ENCODE measurements at regions not wholly inside any gene's neighbourhood (a gene's known extent, or its start where the extent isn't known, plus 50 kb on each side); places are given as distances from the start of the nearest gene placed in this dataset.

DNA sequence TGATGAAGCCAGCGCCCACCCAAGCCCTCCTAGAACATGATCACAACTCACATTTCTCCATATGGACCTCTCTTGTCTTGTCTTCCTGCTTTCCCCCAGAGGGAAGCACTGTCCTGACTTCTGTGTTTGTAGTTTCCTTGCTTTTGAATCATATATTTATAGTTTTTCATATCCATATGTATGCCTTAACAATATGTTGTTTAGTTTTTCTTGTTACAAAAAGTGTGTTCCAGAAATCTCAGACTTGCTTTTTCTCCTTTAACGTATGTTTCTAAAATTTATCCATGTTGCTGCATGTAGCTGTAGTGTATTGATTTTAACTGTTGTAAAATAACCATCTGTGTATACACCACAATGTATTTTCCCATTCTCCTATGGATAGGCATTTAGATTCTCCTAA lies 182.0 kb upstream of the SMIM23 start:
- Histone ChIP-seq H3K27me3 (ENCODE audit: control insufficient read depth in 1 of 2, insufficient read depth in 2 of 2, low read length in 2 of 2) (no peaks in the 10 kb centered on the region), H3K9me3 (ENCODE audit: control insufficient read depth in 2 of 2, low read length in 2 of 2) (peaks cover 0 to 2% of the 10 kb centered on the region in 2 donors), H3K36me3 (ENCODE audit: control insufficient read depth in 2 of 2, insufficient read depth in 2 of 2, low read length in 2 of 2) (no peaks in the 10 kb centered on the region), H3K4me1 (ENCODE audit: control insufficient read depth, insufficient read depth, low read length) (no peaks in the 10 kb centered on the region), H3K9ac (ENCODE audit: low read length in 2 of 2) (no peak overlapping the region), H3K4me3 (ENCODE audit: low read length in 2 of 2) (no peak overlapping the region), H3K27ac (ENCODE audit: low read length) (no peak overlapping the region)

GRCh38 chr5:171604195-171604594 lies 181.4 kb upstream of the SMIM23 start:
- Histone ChIP-seq H3K9me3 (ENCODE audit: control insufficient read depth in 2 of 2, low read length in 2 of 2) (peaks cover 0 to 2% of the 10 kb centered on the region in 2 donors), H3K4me3 (ENCODE audit: low read length in 2 of 2) (no peak overlapping the region), H3K27me3 (ENCODE audit: control insufficient read depth in 1 of 2, insufficient read depth in 2 of 2, low read length in 2 of 2) (no peaks in the 10 kb centered on the region), H3K9ac (ENCODE audit: low read length in 2 of 2) (no peak overlapping the region), H3K36me3 (ENCODE audit: control insufficient read depth in 2 of 2, insufficient read depth in 2 of 2, low read length in 2 of 2) (no peaks in the 10 kb centered on the region), H3K4me1 (ENCODE audit: control insufficient read depth, insufficient read depth, low read length) (no peaks in the 10 kb centered on the region), H3K27ac (ENCODE audit: low read length) (no peak overlapping the region)

DNA sequence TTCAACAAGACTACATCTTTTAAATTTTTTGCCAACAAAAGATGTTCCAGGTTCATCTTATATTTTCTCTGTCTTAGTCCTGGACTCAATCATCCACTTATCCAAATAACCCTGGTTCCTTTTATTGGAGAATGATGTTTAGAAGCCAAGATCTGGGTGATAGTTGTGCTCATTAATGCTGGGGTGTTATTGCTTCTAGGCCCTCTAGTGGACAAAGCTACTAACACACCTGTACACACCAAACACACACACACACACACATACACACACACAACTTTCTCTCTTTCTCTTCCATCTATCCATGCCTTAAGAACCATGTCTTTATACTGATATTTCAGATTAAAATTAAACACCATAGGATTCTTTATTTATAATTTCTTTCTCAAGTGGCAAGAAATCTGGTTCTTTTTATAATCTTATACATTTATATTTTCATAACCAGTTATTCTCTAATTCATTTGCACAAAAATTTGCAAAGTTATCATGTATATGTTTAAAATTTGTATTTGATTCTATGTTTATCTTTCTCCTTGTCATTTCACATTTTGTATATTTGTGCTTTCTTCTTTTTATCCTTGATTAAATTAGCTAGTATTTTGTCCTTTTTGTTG lies 179.1 kb upstream of the SMIM23 start:
- Histone ChIP-seq H3K4me1 (ENCODE audit: control insufficient read depth, insufficient read depth, low read length) (no peaks in the 10 kb centered on the region), H3K27ac (ENCODE audit: low read length) (no peak overlapping the region), H3K9me3 (ENCODE audit: control insufficient read depth in 2 of 2, low read length in 2 of 2) (peaks cover 0 to 2% of the 10 kb centered on the region in 2 donors), H3K27me3 (ENCODE audit: control insufficient read depth in 1 of 2, insufficient read depth in 2 of 2, low read length in 2 of 2) (no peaks in the 10 kb centered on the region), H3K4me3 (ENCODE audit: low read length in 2 of 2) (no peak overlapping the region), H3K36me3 (ENCODE audit: control insufficient read depth in 2 of 2, insufficient read depth in 2 of 2, low read length in 2 of 2) (no peaks in the 10 kb centered on the region), H3K9ac (ENCODE audit: low read length in 2 of 2) (no peak overlapping the region)

GRCh38 chr5:171607863-171608262 lies 177.8 kb upstream of the SMIM23 start:
- no peak overlapping the region for H3K9ac ChIP-seq (ENCODE audit: low read length in 2 of 2)
- H3K9me3 ChIP-seq (ENCODE audit: control insufficient read depth in 2 of 2, low read length in 2 of 2), result peaks cover 0 to 2% of the 10 kb centered on the region in 2 donors
- no peaks in the 10 kb centered on the region for H3K27me3 ChIP-seq (ENCODE audit: control insufficient read depth in 1 of 2, insufficient read depth in 2 of 2, low read length in 2 of 2)
- no peaks in the 10 kb centered on the region for H3K4me1 ChIP-seq (ENCODE audit: control insufficient read depth, insufficient read depth, low read length)
- H3K27ac ChIP-seq (ENCODE audit: low read length), result no peak overlapping the region
- no peaks in the 10 kb centered on the region for H3K36me3 ChIP-seq (ENCODE audit: control insufficient read depth in 2 of 2, insufficient read depth in 2 of 2, low read length in 2 of 2)
- H3K4me3 ChIP-seq (ENCODE audit: low read length in 2 of 2), result no peak overlapping the region

DNA sequence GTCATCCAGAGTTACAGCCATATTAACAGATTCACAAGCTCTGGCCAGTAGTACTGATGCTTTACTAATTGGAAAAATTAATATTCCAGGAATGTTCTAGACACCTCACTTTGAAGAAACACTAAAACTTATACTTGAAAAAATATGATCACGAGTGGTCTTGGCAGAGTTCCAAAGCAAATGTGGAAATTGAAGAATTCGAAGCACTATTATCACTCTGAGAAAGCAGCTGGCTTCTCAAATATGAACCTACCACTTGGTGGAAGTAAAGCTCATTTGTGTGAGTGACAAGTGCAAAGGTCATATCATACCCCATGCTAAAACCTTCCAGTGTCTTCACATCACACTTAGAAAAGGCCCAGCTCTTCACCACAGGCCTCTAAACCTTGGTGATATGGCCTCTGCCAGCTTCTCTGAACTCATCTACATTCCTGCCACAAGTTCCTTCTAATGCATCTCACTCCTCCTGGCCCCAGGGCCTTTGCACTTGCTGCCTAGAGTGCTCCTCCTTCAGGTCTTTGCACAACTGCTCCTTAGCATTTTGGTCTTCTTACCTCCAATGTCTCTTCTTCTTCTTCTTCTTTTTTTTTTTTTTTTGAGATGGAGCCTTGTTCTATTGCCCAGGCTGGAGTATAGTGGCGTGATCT lies 175.7 kb upstream of the SMIM23 start:
- no peaks in the 10 kb centered on the region for H3K27me3 ChIP-seq (ENCODE audit: control insufficient read depth in 1 of 2, insufficient read depth in 2 of 2, low read length in 2 of 2)
- no peaks in the 10 kb centered on the region for H3K36me3 ChIP-seq (ENCODE audit: control insufficient read depth in 2 of 2, insufficient read depth in 2 of 2, low read length in 2 of 2)
- H3K4me3 ChIP-seq (ENCODE audit: low read length in 2 of 2), result no peak overlapping the region

DNA sequence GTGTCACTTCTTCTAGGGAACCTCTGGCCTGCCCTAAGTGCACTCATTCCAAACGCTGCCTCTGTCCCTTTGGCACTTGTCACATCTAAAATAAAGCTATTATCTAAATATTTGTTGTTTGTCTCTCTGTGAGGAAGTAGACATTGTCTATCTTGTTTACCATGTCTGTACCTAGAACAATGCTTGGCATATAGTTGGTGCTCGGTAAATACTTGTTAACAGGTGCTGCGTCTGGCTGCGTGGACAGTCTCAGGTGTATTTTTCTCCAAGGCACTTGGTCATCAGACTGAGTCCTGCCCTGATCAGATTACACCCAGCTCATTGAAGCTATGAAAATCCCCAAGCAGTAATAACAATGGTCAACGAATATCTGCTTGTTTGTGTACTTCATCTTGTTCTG lies 174.9 kb upstream of the SMIM23 start:
- H3K4me3 ChIP-seq (ENCODE audit: low read length in 2 of 2), result no peak overlapping the region
- H3K36me3 ChIP-seq (ENCODE audit: control insufficient read depth in 2 of 2, insufficient read depth in 2 of 2, low read length in 2 of 2), result no peaks in the 10 kb centered on the region
- no peaks in the 10 kb centered on the region for H3K4me1 ChIP-seq (ENCODE audit: control insufficient read depth, insufficient read depth, low read length)

More for the DNA sequence above, 175.7 kb upstream of the SMIM23 start:
- no peak overlapping the region for H3K9ac ChIP-seq (ENCODE audit: low read length in 2 of 2)
- no peaks in the 10 kb centered on the region for H3K4me1 ChIP-seq (ENCODE audit: control insufficient read depth, insufficient read depth, low read length)
- peaks cover 2 to 6% of the 10 kb centered on the region in 2 donors for H3K9me3 ChIP-seq (ENCODE audit: control insufficient read depth in 2 of 2, low read length in 2 of 2)
- H3K27ac ChIP-seq (ENCODE audit: low read length), result no peak overlapping the region

DNA sequence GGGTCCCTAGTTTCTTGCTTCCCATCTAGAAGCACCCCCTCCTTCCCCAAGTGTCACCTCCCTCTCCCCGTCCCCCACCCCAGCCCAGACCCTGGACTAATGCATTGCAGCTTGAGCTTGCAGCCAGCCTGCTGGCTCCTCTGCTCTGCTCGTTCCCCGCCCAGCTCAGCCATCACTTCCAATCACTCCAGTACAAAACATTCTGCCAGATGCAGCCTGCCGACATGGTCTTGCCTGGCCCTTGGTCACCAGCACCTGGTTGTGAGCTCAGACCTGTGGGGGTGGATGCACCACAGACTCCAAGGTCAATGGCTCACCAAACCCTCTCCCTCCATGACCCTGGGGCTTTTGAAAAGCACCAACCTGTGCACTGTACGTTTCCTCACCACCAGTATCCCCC lies 172.9 kb upstream of the SMIM23 start:
- H3K27me3 ChIP-seq (ENCODE audit: control insufficient read depth in 1 of 2, insufficient read depth in 2 of 2, low read length in 2 of 2), result peaks cover 0 to 6% of the 10 kb centered on the region in 2 donors
- H3K4me3 ChIP-seq (ENCODE audit: low read length in 2 of 2), result no peak overlapping the region
- H3K36me3 ChIP-seq (ENCODE audit: control insufficient read depth in 2 of 2, insufficient read depth in 2 of 2, low read length in 2 of 2), result no peaks in the 10 kb centered on the region
- no peaks in the 10 kb centered on the region for H3K4me1 ChIP-seq (ENCODE audit: control insufficient read depth, insufficient read depth, low read length)
- H3K9ac ChIP-seq (ENCODE audit: low read length in 2 of 2), result no peak overlapping the region
- H3K9me3 ChIP-seq (ENCODE audit: control insufficient read depth in 2 of 2, low read length in 2 of 2), result peaks cover 0 to 6% of the 10 kb centered on the region in 2 donors
- no peak overlapping the region for H3K27ac ChIP-seq (ENCODE audit: low read length)

More for the DNA sequence above, 174.9 kb upstream of the SMIM23 start:
- Histone ChIP-seq H3K9ac (ENCODE audit: low read length in 2 of 2) (no peak overlapping the region), H3K27me3 (ENCODE audit: control insufficient read depth in 1 of 2, insufficient read depth in 2 of 2, low read length in 2 of 2) (peaks cover 0 to 2% of the 10 kb centered on the region in 2 donors), H3K9me3 (ENCODE audit: control insufficient read depth in 2 of 2, low read length in 2 of 2) (peaks cover 2 to 6% of the 10 kb centered on the region in 2 donors), H3K27ac (ENCODE audit: low read length) (no peak overlapping the region)

DNA sequence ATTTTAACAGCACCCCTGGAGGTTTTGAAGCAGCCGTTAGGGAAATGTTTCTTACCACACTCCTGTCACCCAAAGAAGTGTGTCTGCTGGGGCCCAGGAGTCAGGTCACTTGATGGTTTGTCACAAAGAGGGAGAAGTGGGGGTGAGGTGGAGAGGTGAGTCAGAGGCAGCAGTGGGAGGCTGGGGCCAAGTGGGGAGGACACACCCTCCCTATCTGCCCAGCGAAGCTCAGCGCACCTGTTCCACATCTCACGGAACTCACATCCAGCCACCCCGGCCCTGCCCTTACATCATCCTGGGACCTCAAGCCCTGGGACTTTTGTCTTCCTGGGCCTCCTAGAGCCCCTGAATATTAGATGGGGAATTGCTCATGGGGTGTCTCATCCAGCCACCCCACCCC lies 171.1 kb upstream of the SMIM23 start:
- Histone ChIP-seq H3K27ac (ENCODE audit: low read length) (no peak overlapping the region), H3K9me3 (ENCODE audit: control insufficient read depth in 2 of 2, low read length in 2 of 2) (peaks cover 0 to 6% of the 10 kb centered on the region in 2 donors), H3K27me3 (ENCODE audit: control insufficient read depth in 1 of 2, insufficient read depth in 2 of 2, low read length in 2 of 2) (peaks cover 0 to 6% of the 10 kb centered on the region in 2 donors), H3K4me3 (ENCODE audit: low read length in 2 of 2) (no peak overlapping the region), H3K36me3 (ENCODE audit: control insufficient read depth in 2 of 2, insufficient read depth in 2 of 2, low read length in 2 of 2) (no peaks in the 10 kb centered on the region), H3K9ac (ENCODE audit: low read length in 2 of 2) (no peak overlapping the region), H3K4me1 (ENCODE audit: control insufficient read depth, insufficient read depth, low read length) (no peaks in the 10 kb centered on the region)

GRCh38 chr5:171614971-171615653 lies 170.5 kb upstream of the SMIM23 start:
- Histone ChIP-seq H3K4me3 (ENCODE audit: low read length in 2 of 2) (no peak overlapping the region), H3K36me3 (ENCODE audit: control insufficient read depth in 2 of 2, insufficient read depth in 2 of 2, low read length in 2 of 2) (no peaks in the 10 kb centered on the region), H3K27ac (ENCODE audit: low read length) (no peak overlapping the region), H3K9me3 (ENCODE audit: control insufficient read depth in 2 of 2, low read length in 2 of 2) (peaks cover 0 to 6% of the 10 kb centered on the region in 2 donors), H3K9ac (ENCODE audit: low read length in 2 of 2) (no peak overlapping the region), H3K4me1 (ENCODE audit: control insufficient read depth, insufficient read depth, low read length) (no peaks in the 10 kb centered on the region), H3K27me3 (ENCODE audit: control insufficient read depth in 1 of 2, insufficient read depth in 2 of 2, low read length in 2 of 2) (peaks cover 0 to 6% of the 10 kb centered on the region in 2 donors)

GRCh38 chr5:171615705-171616640 lies 169.6 kb upstream of the SMIM23 start:
- peaks cover 0 to 6% of the 10 kb centered on the region in 2 donors for H3K9me3 ChIP-seq (ENCODE audit: control insufficient read depth in 2 of 2, low read length in 2 of 2)
- H3K4me3 ChIP-seq (ENCODE audit: low read length in 2 of 2), result no peak overlapping the region
- no peaks in the 10 kb centered on the region for H3K4me1 ChIP-seq (ENCODE audit: control insufficient read depth, insufficient read depth, low read length)
- no peaks in the 10 kb centered on the region for H3K36me3 ChIP-seq (ENCODE audit: control insufficient read depth in 2 of 2, insufficient read depth in 2 of 2, low read length in 2 of 2)
- no peak overlapping the region for H3K27ac ChIP-seq (ENCODE audit: low read length)
- H3K9ac ChIP-seq (ENCODE audit: low read length in 2 of 2), result no peak overlapping the region
- peaks cover 0 to 6% of the 10 kb centered on the region in 2 donors for H3K27me3 ChIP-seq (ENCODE audit: control insufficient read depth in 1 of 2, insufficient read depth in 2 of 2, low read length in 2 of 2)
